ENCODE measurements at regions not wholly inside any gene's neighbourhood (a gene's known extent, or its start where the extent isn't known, plus 50 kb on each side); places are given as distances from the start of the nearest gene placed in this dataset.
"Not testable (repeated sequence)": the region's sequence is repeated elsewhere in the genome, so short reads cannot be mapped to it uniquely, and the experiment has no call there.

- peak in 1 of 3 donors; percentile 54 for DNase-seq
- TF ChIP-seq POLR2A (IDR thresholded peaks at IDR 0.05) (no peak), CTCF (IDR thresholded peaks at IDR 0.05) (peak in 3 of 6 experiments; percentile 45 to 54 (median 49))
- no peak overlapping the region for H3K27ac ChIP-seq
- H3K27me3 ChIP-seq = no peaks in the 10 kb centered on the region
- no peaks in the 10 kb centered on the region for H3K36me3 ChIP-seq
- H3K4me1 ChIP-seq = peaks cover 0 to 9% (median 1%) of the 10 kb centered on the region in 4 donors
- peaks cover 0 to 6% (median 0%) of the 10 kb centered on the region in 4 donors for H3K9me3 ChIP-seq
- no peak overlapping the region for H3K4me3 ChIP-seq
These were observed 128.0 kb upstream of the ANO1 start for GRCh38 chr11:69950120-69950519.

- Histone ChIP-seq H3K4me1 (peaks cover 0 to 9% (median 1%) of the 10 kb centered on the region in 4 donors), H3K27ac (no peak overlapping the region), H3K36me3 (no peaks in the 10 kb centered on the region), H3K4me3 (no peak overlapping the region), H3K27me3 (no peaks in the 10 kb centered on the region), H3K9me3 (peaks cover 0 to 6% (median 0%) of the 10 kb centered on the region in 4 donors)
- TF ChIP-seq POLR2A (IDR thresholded peaks at IDR 0.05) (no peak), CTCF (IDR thresholded peaks at IDR 0.05) (no peak)
- DNase-seq = peak in 1 of 3 donors; percentile 28
These were observed 127.5 kb upstream of the ANO1 start for GRCh38 chr11:69950621-69951020.

- Histone ChIP-seq H3K36me3 (no peaks in the 10 kb centered on the region), H3K4me1 (peaks cover 0 to 9% (median 1%) of the 10 kb centered on the region in 4 donors), H3K9me3 (peaks cover 0 to 6% (median 0%) of the 10 kb centered on the region in 4 donors), H3K27me3 (no peaks in the 10 kb centered on the region), H3K4me3 (no peak overlapping the region), H3K27ac (no peak overlapping the region)
- peak in 1 of 3 donors; percentile 38 for DNase-seq
- no peak for TF ChIP-seq CTCF (IDR thresholded peaks at IDR 0.05)
- no peak for TF ChIP-seq POLR2A (IDR thresholded peaks at IDR 0.05)
These were observed 126.3 kb upstream of the ANO1 start for GRCh38 chr11:69951821-69952220.

GRCh38 chr11:69952229-69952975 is 125.7 kb upstream of the ANO1 start:
- H3K4me3 ChIP-seq, H3K9me3 ChIP-seq, H3K27me3 ChIP-seq, H3K36me3 ChIP-seq, H3K27ac ChIP-seq, H3K4me1 ChIP-seq: not testable (repeated sequence)
- peak in 1 of 3 donors; percentile 9 for DNase-seq

- Histone ChIP-seq H3K36me3 (no peaks in the 10 kb centered on the region), H3K9me3 (peaks cover 0 to 6% (median 0%) of the 10 kb centered on the region in 4 donors), H3K4me1 (peaks cover 0 to 9% (median 0%) of the 10 kb centered on the region in 4 donors), H3K27ac (no peak overlapping the region), H3K4me3 (no peak overlapping the region), H3K27me3 (no peaks in the 10 kb centered on the region)
- no peak for TF ChIP-seq POLR2A (IDR thresholded peaks at IDR 0.05)
- no peak for TF ChIP-seq CTCF (IDR thresholded peaks at IDR 0.05)
- DNase-seq = peak in 1 of 3 donors; percentile 43
These were observed 124.8 kb upstream of the ANO1 start for GRCh38 chr11:69953356-69953755.

GRCh38 chr11:69954756-69955155 is 123.4 kb upstream of the ANO1 start:
- peaks cover 0 to 6% (median 0%) of the 10 kb centered on the region in 4 donors for H3K9me3 ChIP-seq
- no peaks in the 10 kb centered on the region for H3K27me3 ChIP-seq
- H3K27ac ChIP-seq = no peak overlapping the region
- TF ChIP-seq POLR2A (IDR thresholded peaks at IDR 0.05) (no peak), CTCF (IDR thresholded peaks at IDR 0.05) (no peak)
- H3K4me3 ChIP-seq = no peak overlapping the region
- DNase-seq = peak in 1 of 3 donors; percentile 12
- H3K36me3 ChIP-seq = no peaks in the 10 kb centered on the region
- H3K4me1 ChIP-seq = no peaks in the 10 kb centered on the region
